Vagina (tissue), 2 donors: ENCODE measurements at regions not wholly inside any gene's neighbourhood (a gene's known extent, or its start where the extent isn't known, plus 50 kb on each side); places are given as distances from the start of the nearest gene placed in this dataset.

Experiments
- DNase-seq, 2 donors: peaks; one replicate each; pipeline ENCODE4 v3.0.0-alpha.2; 2017; ENCODE audit errors: extremely low spot score in 2 of 2
- H3K27ac ChIP-seq: fragments of 200-600 bp; sonication (generic); one replicate; pipeline ENCODE4 v1.5.1; 2019
- H3K27me3 ChIP-seq: fragments of 200-600 bp; sonication (generic); one replicate; pipeline ENCODE4 v1.5.1; 2019
- H3K36me3 ChIP-seq, 2 donors: fragments of 200-600 bp; sonication (generic); one replicate each; pipeline ENCODE4 v1.5.1; 2017 to 2019
- H3K4me1 ChIP-seq: fragments of 200-600 bp; sonication (generic); one replicate; pipeline ENCODE4 v1.5.1; 2019
- H3K4me3 ChIP-seq, 2 donors: fragments of 200-600 bp; sonication (generic); 1 replicate in 1 of 2; 2 replicates in 1 of 2; pipeline ENCODE4 v1.5.1; 2016 to 2019
- H3K9me3 ChIP-seq: fragments of 200-600 bp; sonication (generic); one replicate; pipeline ENCODE4 v1.5.1; 2019
- POLR2A ChIP-seq, 2 donors: fragments of 450-650 bp; IDR thresholded peaks; one replicate each; pipeline ENCODE4 v1.6.1; 2017; ENCODE audit warnings: antibody characterized with exemption in 2 of 2, mild to moderate bottlenecking in 2 of 2, moderate library complexity in 2 of 2
- POLR2AphosphoS5 ChIP-seq, 2 donors: sonication (generic); formaldehyde crosslinking; IDR thresholded peaks; one replicate each; pipeline ENCODE4 v1.9.0; 2017; ENCODE audit warnings: antibody characterized with exemption in 2 of 2, mild to moderate bottlenecking in 2 of 2, low read depth in 1 of 2; ENCODE audit not compliant: insufficient read depth in 1 of 2
- intact Hi-C: fragments of 100-400 bp; cut with DNase I; formaldehyde crosslinking; loops from one replicate; pipeline ENCODE4 v1.15.1; 2023
- TF ChIP-seq, protein P1 (sequence below), 3 experiments: fragments of 450-650 bp in 2 of 3; fragments of 200-600 bp in 1 of 3; sonication (generic) in 1 of 3; IDR thresholded peaks; one replicate each; pipeline ENCODE4 v1.5.1; 2017 to 2019; ENCODE audit warnings: antibody characterized with exemption in 3 of 3, mild to moderate bottlenecking in 2 of 3, moderate library complexity in 2 of 3

DNA sequence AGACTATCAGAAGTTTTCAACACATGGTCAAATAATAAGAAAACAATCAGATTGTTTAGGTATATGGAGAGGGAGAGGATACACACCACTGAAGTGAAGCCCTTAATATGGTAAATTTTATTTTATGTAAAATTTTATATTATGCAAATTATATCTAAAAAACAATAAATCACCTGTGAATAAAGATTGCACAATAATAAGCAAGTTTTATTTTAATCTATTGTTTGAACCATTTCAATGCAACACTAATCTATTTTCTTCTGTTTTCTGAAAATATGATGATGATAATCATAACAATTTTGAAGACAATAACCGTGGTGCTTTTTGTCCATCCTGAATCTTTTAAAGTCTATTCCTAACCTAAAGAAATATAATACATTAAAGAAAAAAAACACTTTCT, 1473.5 kb upstream of the TENM4 start:
- peaks cover 11% of the 10 kb centered on the region for H3K4me1 ChIP-seq
- no peak overlapping the region for H3K27ac ChIP-seq
- H3K27me3 ChIP-seq = no peaks in the 10 kb centered on the region
- H3K9me3 ChIP-seq = peaks cover 2% of the 10 kb centered on the region
- no peak for DNase-seq
- H3K36me3 ChIP-seq = no peaks in the 10 kb centered on the region
- no peak for TF ChIP-seq POLR2AphosphoS5 (IDR thresholded peaks at IDR 0.05; ENCODE audit: insufficient read depth in 1 of 2, low read depth in 1 of 2)
- TF ChIP-seq POLR2A (IDR thresholded peaks at IDR 0.05) = no peak
- TF ChIP-seq, protein P1, sequence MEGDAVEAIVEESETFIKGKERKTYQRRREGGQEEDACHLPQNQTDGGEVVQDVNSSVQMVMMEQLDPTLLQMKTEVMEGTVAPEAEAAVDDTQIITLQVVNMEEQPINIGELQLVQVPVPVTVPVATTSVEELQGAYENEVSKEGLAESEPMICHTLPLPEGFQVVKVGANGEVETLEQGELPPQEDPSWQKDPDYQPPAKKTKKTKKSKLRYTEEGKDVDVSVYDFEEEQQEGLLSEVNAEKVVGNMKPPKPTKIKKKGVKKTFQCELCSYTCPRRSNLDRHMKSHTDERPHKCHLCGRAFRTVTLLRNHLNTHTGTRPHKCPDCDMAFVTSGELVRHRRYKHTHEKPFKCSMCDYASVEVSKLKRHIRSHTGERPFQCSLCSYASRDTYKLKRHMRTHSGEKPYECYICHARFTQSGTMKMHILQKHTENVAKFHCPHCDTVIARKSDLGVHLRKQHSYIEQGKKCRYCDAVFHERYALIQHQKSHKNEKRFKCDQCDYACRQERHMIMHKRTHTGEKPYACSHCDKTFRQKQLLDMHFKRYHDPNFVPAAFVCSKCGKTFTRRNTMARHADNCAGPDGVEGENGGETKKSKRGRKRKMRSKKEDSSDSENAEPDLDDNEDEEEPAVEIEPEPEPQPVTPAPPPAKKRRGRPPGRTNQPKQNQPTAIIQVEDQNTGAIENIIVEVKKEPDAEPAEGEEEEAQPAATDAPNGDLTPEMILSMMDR (IDR thresholded peaks at IDR 0.05) = no peak
- H3K4me3 ChIP-seq = no peak overlapping the region
- intact Hi-C loops = no loop called here

DNA sequence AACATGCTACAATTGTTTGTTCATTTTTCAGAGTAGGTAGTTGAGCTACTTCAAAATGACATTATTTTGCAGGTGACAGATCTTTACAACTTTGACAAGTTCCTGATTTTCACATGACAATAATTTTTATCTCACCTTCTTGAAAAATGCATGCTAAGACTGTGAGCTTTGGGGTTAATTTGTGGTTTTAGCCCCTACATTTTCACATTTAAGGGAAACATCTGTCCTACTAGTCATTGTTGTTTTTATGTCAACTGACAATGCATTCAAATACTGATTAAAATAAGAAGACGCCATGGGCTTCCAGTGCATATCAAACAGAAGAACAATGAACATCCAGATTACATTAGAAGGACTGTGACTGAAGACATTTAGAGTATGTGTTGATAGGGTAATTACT, 1470.8 kb upstream of the TENM4 start:
- H3K4me3 ChIP-seq = no peak overlapping the region
- intact Hi-C loops = no loop called here
- H3K4me1 ChIP-seq = peaks cover 11% of the 10 kb centered on the region
- H3K9me3 ChIP-seq = no peaks in the 10 kb centered on the region
- H3K27ac ChIP-seq = no peak overlapping the region
- no peaks in the 10 kb centered on the region for H3K27me3 ChIP-seq
- no peaks in the 10 kb centered on the region for H3K36me3 ChIP-seq
- TF ChIP-seq, protein P1 (IDR thresholded peaks at IDR 0.05) = no peak
- TF ChIP-seq POLR2AphosphoS5 (IDR thresholded peaks at IDR 0.05; ENCODE audit: insufficient read depth in 1 of 2, low read depth in 1 of 2) (no peak), POLR2A (IDR thresholded peaks at IDR 0.05) (no peak)
- DNase-seq = no peak

DNA sequence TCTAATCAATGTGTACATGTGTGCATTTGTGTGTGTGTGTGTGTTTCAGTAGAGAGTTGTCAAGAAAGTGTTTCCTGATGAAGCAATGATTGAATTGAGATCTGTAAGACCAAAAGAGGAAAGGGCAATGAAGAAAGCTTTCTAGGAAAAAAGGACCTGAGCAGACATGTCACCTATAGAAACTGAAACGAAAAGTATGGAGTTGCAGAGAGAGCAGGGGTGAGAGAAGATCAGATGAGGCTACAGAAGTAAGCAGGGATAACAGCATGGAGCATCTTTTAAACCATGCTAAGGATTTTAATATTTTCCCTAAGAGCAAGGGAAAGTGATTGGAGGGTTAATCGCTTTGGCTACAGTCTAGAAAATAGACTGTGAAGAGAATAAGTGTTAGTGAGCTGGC, 1459.4 kb upstream of the TENM4 start:
- no peak overlapping the region for H3K4me3 ChIP-seq
- DNase-seq = no peak
- TF ChIP-seq POLR2AphosphoS5 (IDR thresholded peaks at IDR 0.05; ENCODE audit: insufficient read depth in 1 of 2, low read depth in 1 of 2) = no peak
- no peak for TF ChIP-seq POLR2A (IDR thresholded peaks at IDR 0.05)
- TF ChIP-seq, protein P1 (IDR thresholded peaks at IDR 0.05) = no peak
- H3K27me3 ChIP-seq = no peaks in the 10 kb centered on the region
- no peaks in the 10 kb centered on the region for H3K36me3 ChIP-seq
- intact Hi-C loops = no loop called here
- no peak overlapping the region for H3K27ac ChIP-seq
- no peaks in the 10 kb centered on the region for H3K4me1 ChIP-seq
- H3K9me3 ChIP-seq = no peaks in the 10 kb centered on the region

DNA sequence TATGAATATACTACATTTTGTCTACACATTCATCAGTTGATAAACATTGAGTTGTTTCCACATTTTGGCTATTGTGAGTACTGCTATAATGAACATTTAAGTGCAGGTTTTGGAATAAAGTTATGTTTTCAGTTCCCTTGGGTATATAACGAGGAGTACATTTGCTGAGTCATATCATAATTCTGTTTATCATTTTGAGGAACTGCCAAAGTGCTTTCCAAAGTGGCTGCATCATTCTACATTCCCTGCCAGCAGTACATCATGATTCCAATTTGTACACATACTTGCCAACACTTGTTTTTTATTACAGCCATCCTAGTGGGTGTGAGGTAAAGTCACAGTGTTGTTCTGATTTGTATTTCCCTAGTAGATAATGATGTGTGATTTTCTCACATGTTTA, 1458.6 kb upstream of the TENM4 start:
- DNase-seq = no peak
- no peak overlapping the region for H3K4me3 ChIP-seq
- H3K36me3 ChIP-seq = no peaks in the 10 kb centered on the region
- no peaks in the 10 kb centered on the region for H3K9me3 ChIP-seq
- no peak overlapping the region for H3K27ac ChIP-seq
- H3K27me3 ChIP-seq = no peaks in the 10 kb centered on the region
- TF ChIP-seq POLR2A (IDR thresholded peaks at IDR 0.05) (no peak), POLR2AphosphoS5 (IDR thresholded peaks at IDR 0.05; ENCODE audit: insufficient read depth in 1 of 2, low read depth in 1 of 2) (peak in 1 of 2 donors; percentile 45)
- H3K4me1 ChIP-seq = no peaks in the 10 kb centered on the region
- intact Hi-C loops = no loop called here

DNA sequence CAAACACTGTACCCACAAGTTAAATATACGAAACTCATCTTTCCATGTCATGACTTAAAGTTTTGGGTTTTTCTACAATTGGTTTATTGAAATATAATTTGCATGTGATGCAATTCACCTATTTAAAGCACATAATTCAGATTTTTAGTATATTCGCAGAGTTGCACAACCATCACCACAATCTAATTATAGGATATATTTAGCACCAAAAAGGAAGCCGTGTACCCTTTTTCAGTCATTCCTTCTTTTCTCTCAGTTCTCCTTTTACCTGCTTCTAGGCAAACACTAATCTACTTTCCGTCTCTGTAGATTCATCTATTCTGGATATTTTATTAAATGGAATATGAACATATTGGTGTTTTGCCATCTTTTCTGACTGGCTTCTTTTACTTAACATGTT, 1458.1 kb upstream of the TENM4 start:
- no peak overlapping the region for H3K27ac ChIP-seq

More for the DNA sequence above, 1458.1 kb upstream of the TENM4 start:
- no peak for DNase-seq
- Histone ChIP-seq H3K4me1 (no peaks in the 10 kb centered on the region), H3K36me3 (no peaks in the 10 kb centered on the region), H3K9me3 (no peaks in the 10 kb centered on the region), H3K27me3 (no peaks in the 10 kb centered on the region), H3K4me3 (no peak overlapping the region)
- intact Hi-C loops = no loop called here
- TF ChIP-seq, protein P1 (IDR thresholded peaks at IDR 0.05) = no peak
- TF ChIP-seq POLR2A (IDR thresholded peaks at IDR 0.05) = no peak
- TF ChIP-seq POLR2AphosphoS5 (IDR thresholded peaks at IDR 0.05; ENCODE audit: insufficient read depth in 1 of 2, low read depth in 1 of 2) = no peak
